GM12878 (cell line): ENCODE measurements at regions not wholly inside any gene's neighbourhood (a gene's known extent, or its start where the extent isn't known, plus 50 kb on each side); places are given as distances from the start of the nearest gene placed in this dataset.

Source experiments
- BCL11A ChIP-seq: IDR thresholded peaks from 2 replicates; pipeline ENCODE4 v1.6.1; 2011; ENCODE audit warnings: low read depth, low read length
- BRCA1 ChIP-seq: IDR thresholded peaks from 2 replicates; pipeline ENCODE4 v1.6.1; 2011; ENCODE audit warnings: low read depth, low read length, improper control_type of control experiment
- CEBPB ChIP-seq, 2 experiments: fragments of 150-350 bp in 1 of 2; IDR thresholded peaks; 2 replicates each; pipeline ENCODE4 v1.6.1; 2012 to 2014; ENCODE audit warnings: low read depth in 2 of 2, low read length in 2 of 2, borderline replicate concordance in 1 of 2, inconsistent platforms in 1 of 2
- CHD2 ChIP-seq: IDR thresholded peaks from 2 replicates; pipeline ENCODE4 v1.6.1; 2011; ENCODE audit warnings: low read depth, low read length, improper control_type of control experiment, borderline replicate concordance
- CREB1 ChIP-seq: IDR thresholded peaks from 2 replicates; pipeline ENCODE4 v1.6.1; 2012; ENCODE audit warnings: low read depth, mild to moderate bottlenecking, inconsistent platforms
- HCFC1 ChIP-seq: fragments of 150-350 bp; IDR thresholded peaks from 2 replicates; pipeline ENCODE4 v1.6.1; 2014; ENCODE audit warnings: low read length
- HDAC6 ChIP-seq: fragments of 200-600 bp; sonication (generic); IDR thresholded peaks from one replicate; pipeline ENCODE4 v1.8.0; 2017; ENCODE audit warnings: antibody characterized with exemption; ENCODE audit not compliant: unreplicated experiment
- IRF3 ChIP-seq: fragments of 450-650 bp; IDR thresholded peaks from 2 replicates; pipeline ENCODE4 v1.6.1; 2014; ENCODE audit warnings: mild to moderate bottlenecking
- IRF4 ChIP-seq: IDR thresholded peaks from 2 replicates; pipeline ENCODE4 v1.6.1; 2011; ENCODE audit warnings: low read depth, low read length
- JUND ChIP-seq: IDR thresholded peaks from 2 replicates; pipeline ENCODE4 v1.6.1; 2012; ENCODE audit warnings: low read depth, mild to moderate bottlenecking, low read length, improper control_type of control experiment, moderate library complexity
- MEF2A ChIP-seq: IDR thresholded peaks from 2 replicates; pipeline ENCODE4 v1.6.1; 2011; ENCODE audit warnings: low read depth, mild to moderate bottlenecking, low read length, moderate library complexity; ENCODE audit not compliant: insufficient read depth
- MXI1 ChIP-seq: fragments of 150-350 bp; IDR thresholded peaks from 2 replicates; pipeline ENCODE4 v1.6.1; 2011; ENCODE audit warnings: low read depth, mild to moderate bottlenecking, inconsistent platforms, low read length, improper control_type of control experiment
- NR2C1 ChIP-seq: fragments of 450-650 bp; IDR thresholded peaks from 2 replicates; pipeline ENCODE4 v1.6.1; 2017; ENCODE audit warnings: antibody characterized with exemption, mild to moderate bottlenecking, moderate library complexity
- NRF1 ChIP-seq: conservative IDR thresholded peaks from 2 replicates; pipeline ENCODE4 v1.6.1; 2011; ENCODE audit warnings: mild to moderate bottlenecking, low read depth, low read length, improper control_type of control experiment
- PAX5 ChIP-seq: IDR thresholded peaks from 2 replicates; pipeline ENCODE4 v1.6.1; 2011; ENCODE audit warnings: low read depth, low read length, borderline replicate concordance
- POLR2AphosphoS5 ChIP-seq: IDR thresholded peaks from 2 replicates; pipeline ENCODE4 v1.6.1; 2011; ENCODE audit warnings: mild to moderate bottlenecking, low read length, inconsistent platforms
- RCOR1 ChIP-seq: conservative IDR thresholded peaks from 2 replicates; pipeline ENCODE4 v1.6.1; 2012; ENCODE audit warnings: low read depth, low read length, improper control_type of control experiment
- RELB ChIP-seq: fragments of 450-650 bp; IDR thresholded peaks from 2 replicates; pipeline ENCODE4 v1.6.1; 2017; ENCODE audit warnings: low read depth, mild to moderate bottlenecking, moderate library complexity
- RUNX3 ChIP-seq: IDR thresholded peaks from 2 replicates; pipeline ENCODE4 v1.6.1; 2012; ENCODE audit warnings: low read length, inconsistent platforms
- SIN3A ChIP-seq: IDR thresholded peaks from 2 replicates; pipeline ENCODE4 v1.6.1; 2012; ENCODE audit warnings: low read depth, low read length, improper control_type of control experiment
- SRF ChIP-seq, 2 experiments: IDR thresholded peaks; 2 replicates each; pipeline ENCODE4 v1.6.1; 2011; ENCODE audit warnings: low read depth in 2 of 2, low read length in 2 of 2, mild to moderate bottlenecking in 1 of 2, moderate library complexity in 1 of 2
- TCF3 ChIP-seq: IDR thresholded peaks from 2 replicates; pipeline ENCODE4 v1.6.1; 2012; ENCODE audit warnings: low read depth, mild to moderate bottlenecking, low read length, borderline replicate concordance; ENCODE audit not compliant: insufficient read depth
- ZNF24 ChIP-seq: fragments of 450-650 bp; IDR thresholded peaks from 2 replicates; pipeline ENCODE4 v1.6.1; 2017; ENCODE audit warnings: antibody characterized with exemption, mild to moderate bottlenecking
- TF ChIP-seq, protein P1 (sequence below): IDR thresholded peaks from 2 replicates; pipeline ENCODE4 v1.6.1; 2012; ENCODE audit warnings: improper control_type of control experiment, low read depth, low read length; ENCODE audit not compliant: insufficient replicate concordance

GRCh38 chr6:12233693-12234571 lies 56.2 kb upstream of the EDN1 start (continued):
- 0 out of 2 replicates have a peak, but pooled peaks have one; percentile 11 for TF ChIP-seq CREB1
- no peak for TF ChIP-seq MXI1
- TF ChIP-seq ZNF24 = no peak
- TF ChIP-seq SRF (IDR thresholded peaks at IDR 0.05; ENCODE audit: low read depth in 2 of 2, low read length in 2 of 2) = no peak
- no peak for TF ChIP-seq BRCA1
- TF ChIP-seq CEBPB (IDR thresholded peaks at IDR 0.05; ENCODE audit: borderline replicate concordance in 1 of 2, low read depth in 2 of 2, low read length in 2 of 2) = no peak
- no peak for TF ChIP-seq SIN3A
- TF ChIP-seq HDAC6 = no peak
- no peak for TF ChIP-seq RCOR1
- no peak for TF ChIP-seq IRF3
- no peak for TF ChIP-seq HCFC1
- TF ChIP-seq JUND = no peak
- TF ChIP-seq POLR2AphosphoS5 = no peak
- no peak for TF ChIP-seq IRF4
- no peak for TF ChIP-seq TCF3
- TF ChIP-seq MEF2A = no peak
- no peak for TF ChIP-seq CHD2
- TF ChIP-seq RUNX3 = peak; percentile 83
- TF ChIP-seq NR2C1 = no peak
- TF ChIP-seq PAX5 = no peak
- TF ChIP-seq BCL11A = no peak
- TF ChIP-seq, protein P1, sequence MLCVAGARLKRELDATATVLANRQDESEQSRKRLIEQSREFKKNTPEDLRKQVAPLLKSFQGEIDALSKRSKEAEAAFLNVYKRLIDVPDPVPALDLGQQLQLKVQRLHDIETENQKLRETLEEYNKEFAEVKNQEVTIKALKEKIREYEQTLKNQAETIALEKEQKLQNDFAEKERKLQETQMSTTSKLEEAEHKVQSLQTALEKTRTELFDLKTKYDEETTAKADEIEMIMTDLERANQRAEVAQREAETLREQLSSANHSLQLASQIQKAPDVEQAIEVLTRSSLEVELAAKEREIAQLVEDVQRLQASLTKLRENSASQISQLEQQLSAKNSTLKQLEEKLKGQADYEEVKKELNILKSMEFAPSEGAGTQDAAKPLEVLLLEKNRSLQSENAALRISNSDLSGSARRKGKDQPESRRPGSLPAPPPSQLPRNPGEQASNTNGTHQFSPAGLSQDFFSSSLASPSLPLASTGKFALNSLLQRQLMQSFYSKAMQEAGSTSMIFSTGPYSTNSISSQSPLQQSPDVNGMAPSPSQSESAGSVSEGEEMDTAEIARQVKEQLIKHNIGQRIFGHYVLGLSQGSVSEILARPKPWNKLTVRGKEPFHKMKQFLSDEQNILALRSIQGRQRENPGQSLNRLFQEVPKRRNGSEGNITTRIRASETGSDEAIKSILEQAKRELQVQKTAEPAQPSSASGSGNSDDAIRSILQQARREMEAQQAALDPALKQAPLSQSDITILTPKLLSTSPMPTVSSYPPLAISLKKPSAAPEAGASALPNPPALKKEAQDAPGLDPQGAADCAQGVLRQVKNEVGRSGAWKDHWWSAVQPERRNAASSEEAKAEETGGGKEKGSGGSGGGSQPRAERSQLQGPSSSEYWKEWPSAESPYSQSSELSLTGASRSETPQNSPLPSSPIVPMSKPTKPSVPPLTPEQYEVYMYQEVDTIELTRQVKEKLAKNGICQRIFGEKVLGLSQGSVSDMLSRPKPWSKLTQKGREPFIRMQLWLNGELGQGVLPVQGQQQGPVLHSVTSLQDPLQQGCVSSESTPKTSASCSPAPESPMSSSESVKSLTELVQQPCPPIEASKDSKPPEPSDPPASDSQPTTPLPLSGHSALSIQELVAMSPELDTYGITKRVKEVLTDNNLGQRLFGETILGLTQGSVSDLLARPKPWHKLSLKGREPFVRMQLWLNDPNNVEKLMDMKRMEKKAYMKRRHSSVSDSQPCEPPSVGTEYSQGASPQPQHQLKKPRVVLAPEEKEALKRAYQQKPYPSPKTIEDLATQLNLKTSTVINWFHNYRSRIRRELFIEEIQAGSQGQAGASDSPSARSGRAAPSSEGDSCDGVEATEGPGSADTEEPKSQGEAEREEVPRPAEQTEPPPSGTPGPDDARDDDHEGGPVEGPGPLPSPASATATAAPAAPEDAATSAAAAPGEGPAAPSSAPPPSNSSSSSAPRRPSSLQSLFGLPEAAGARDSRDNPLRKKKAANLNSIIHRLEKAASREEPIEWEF = no peak
- no peak for TF ChIP-seq NRF1
- no peak for TF ChIP-seq RELB
